ENCODE measurements at regions not wholly inside any gene's neighbourhood (a gene's known extent, or its start where the extent isn't known, plus 50 kb on each side); places are given as distances from the start of the nearest gene placed in this dataset.
"Not testable (repeated sequence)": the region's sequence is repeated elsewhere in the genome, so short reads cannot be mapped to it uniquely, and the experiment has no call there.

GRCh38 chr16:26976873-26977272 lies 89.9 kb upstream of the C16orf82 start:
- no peak for DNase-seq (ENCODE audit: low read depth in 3 of 3)

GRCh38 chr16:26981266-26981938 lies 85.3 kb upstream of the C16orf82 start:
- DNase-seq (ENCODE audit: low read depth in 3 of 3), result no peak

DNA sequence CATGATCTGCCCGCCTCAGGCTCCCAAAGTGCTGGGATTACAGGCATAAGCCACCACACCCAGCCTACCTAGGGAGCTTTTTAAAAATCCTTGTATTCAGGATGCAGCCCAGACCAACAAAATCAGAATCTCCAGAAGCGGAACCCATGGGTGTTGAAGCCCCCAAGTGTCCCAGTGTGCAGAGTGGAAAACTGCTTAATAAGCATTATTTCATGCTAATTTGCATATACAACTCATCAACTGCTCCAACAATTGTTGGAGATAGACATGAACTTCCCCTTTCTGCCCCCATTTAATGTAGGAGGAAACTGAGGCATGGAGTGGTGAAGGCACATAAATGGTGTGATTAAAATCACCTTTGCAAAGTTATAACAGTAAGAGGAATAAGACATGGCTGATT lies 84.3 kb upstream of the C16orf82 start:
- no peak for DNase-seq (ENCODE audit: low read depth in 3 of 3)

DNA sequence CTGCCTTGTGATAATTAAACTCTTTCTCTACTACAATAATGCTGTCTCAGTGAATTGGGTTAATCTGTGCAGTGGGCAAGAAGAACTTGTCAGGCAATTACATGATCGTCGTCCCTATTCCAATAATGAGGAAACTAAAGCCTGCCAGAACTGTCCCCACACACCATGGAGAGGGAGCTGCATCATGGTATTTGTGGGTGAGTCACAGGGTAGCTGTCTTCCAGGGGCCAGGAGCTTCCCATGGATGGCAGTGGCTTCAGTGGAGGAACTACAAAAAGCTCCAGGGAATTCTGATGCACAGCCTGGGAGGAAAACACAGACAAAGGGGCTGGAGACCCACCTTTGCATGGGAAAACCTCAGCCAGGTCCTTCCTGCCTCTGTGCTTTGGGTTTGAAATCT lies 83.3 kb upstream of the C16orf82 start:
- no peak for DNase-seq (ENCODE audit: low read depth in 3 of 3)

DNA sequence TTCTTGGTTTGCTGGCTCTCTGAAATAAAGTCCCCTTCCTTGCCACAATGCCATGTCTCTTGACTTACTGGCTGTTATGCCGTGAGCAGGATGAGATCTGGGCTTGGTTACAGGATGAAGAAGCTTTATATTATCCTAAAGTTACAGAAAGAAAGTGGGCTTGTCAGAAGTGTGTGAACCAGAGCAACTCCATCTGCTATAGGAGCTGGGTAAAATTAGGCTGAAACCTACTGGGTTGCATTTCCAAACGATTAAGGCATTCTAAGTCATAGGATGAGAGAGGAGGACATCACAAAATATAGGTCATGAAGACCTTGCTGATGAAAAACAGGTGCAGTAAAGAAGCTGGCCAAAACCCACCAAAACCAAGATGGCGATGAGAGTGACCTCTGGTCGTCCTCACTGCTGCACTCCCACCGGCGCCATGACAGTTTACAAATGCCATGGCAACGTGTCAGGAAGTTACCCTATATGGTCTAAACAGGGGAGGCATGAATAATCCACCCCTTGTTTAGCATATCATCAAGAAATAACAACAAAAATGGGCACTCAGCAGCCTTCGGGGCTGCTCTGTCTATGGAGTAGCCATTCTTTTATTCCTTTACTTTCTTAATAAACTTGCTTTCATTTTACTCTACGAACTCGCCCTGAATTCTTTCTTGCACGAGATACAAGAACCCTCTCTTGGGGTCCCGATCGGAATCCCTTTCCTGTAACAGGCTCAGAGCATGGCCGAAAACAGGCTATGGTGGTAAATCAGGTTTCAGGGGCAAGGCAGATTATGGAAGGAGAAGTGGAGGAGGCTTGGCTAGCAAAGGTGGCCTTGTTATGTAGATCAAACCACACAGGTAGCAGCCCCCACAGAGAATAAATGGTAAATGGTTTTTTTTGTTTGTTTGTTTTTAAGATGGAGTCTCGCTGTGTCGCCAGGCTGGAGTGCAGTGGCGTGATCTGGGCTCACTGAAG lies 81.3 kb upstream of the C16orf82 start:
- DNase-seq (ENCODE audit: low read depth in 3 of 3), result no peak

GRCh38 chr16:26987597-26988010 lies 79.1 kb upstream of the C16orf82 start:
- no peak for DNase-seq (ENCODE audit: low read depth in 3 of 3)

- DNase-seq (ENCODE audit: low read depth in 3 of 3), result no peak
These were observed 78.5 kb upstream of the C16orf82 start for GRCh38 chr16:26988186-26988585.

- DNase-seq (ENCODE audit: low read depth in 3 of 3), result not testable (repeated sequence)
These were observed 76.2 kb upstream of the C16orf82 start for GRCh38 chr16:26990384-26991120.

- no peak for DNase-seq (ENCODE audit: low read depth in 3 of 3)
These were observed 73.9 kb upstream of the C16orf82 start for GRCh38 chr16:26992666-26993349.

- no peak for DNase-seq (ENCODE audit: low read depth in 3 of 3)
These were observed 73.2 kb upstream of the C16orf82 start for GRCh38 chr16:26993511-26993910.

- no peak for DNase-seq (ENCODE audit: low read depth in 3 of 3)
These were observed 72.8 kb upstream of the C16orf82 start for GRCh38 chr16:26993963-26994362.

- DNase-seq (ENCODE audit: low read depth in 3 of 3), result no peak
These were observed 71.2 kb upstream of the C16orf82 start for GRCh38 chr16:26995522-26995921.

GRCh38 chr16:27005386-27005785 lies 61.3 kb upstream of the C16orf82 start:
- no peak for DNase-seq (ENCODE audit: low read depth in 3 of 3)
